ENCODE measurements at regions not wholly inside any gene's neighbourhood (a gene's known extent, or its start where the extent isn't known, plus 50 kb on each side); places are given as distances from the start of the nearest gene placed in this dataset.

DNA sequence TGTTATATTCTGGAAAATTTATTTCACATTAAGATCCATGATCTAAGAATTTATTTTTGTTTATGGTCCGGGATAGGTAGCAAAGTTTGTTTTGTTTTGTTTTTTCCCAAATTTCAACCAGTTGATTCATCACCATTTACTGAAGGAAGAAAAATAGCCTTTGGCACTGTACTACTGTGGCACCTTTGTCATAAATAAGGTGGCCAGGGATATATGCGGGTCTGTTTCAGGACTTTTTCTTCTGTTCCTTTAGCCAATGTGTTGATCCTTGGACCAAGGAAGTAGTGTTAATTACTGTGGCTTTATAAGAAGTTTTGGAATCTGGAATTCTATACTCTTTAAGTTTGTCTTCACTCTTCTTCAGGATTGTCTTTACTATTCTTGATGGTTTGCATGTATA is 171.7 kb downstream of the FAXC start:
- CTCF ChIA-PET = no interaction called here
- TF ChIP-seq, protein P1, sequence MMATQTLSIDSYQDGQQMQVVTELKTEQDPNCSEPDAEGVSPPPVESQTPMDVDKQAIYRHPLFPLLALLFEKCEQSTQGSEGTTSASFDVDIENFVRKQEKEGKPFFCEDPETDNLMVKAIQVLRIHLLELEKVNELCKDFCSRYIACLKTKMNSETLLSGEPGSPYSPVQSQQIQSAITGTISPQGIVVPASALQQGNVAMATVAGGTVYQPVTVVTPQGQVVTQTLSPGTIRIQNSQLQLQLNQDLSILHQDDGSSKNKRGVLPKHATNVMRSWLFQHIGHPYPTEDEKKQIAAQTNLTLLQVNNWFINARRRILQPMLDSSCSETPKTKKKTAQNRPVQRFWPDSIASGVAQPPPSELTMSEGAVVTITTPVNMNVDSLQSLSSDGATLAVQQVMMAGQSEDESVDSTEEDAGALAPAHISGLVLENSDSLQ (IDR thresholded peaks at IDR 0.05) = no peak
- TF ChIP-seq ZNF384 (IDR thresholded peaks at IDR 0.05) (no peak), ELF4 (IDR thresholded peaks at IDR 0.05) (no peak), FOXM1 (IDR thresholded peaks at IDR 0.05; ENCODE audit: borderline replicate concordance) (no peak), FOXK2 (IDR thresholded peaks at IDR 0.05) (no peak), LEF1 (IDR thresholded peaks at IDR 0.05; ENCODE audit: borderline replicate concordance) (no peak), BHLHE40 (IDR thresholded peaks at IDR 0.05; ENCODE audit: borderline replicate concordance) (no peak), NFRKB (IDR thresholded peaks at IDR 0.05) (no peak), SP1 (IDR thresholded peaks at IDR 0.05) (no peak), TARDBP (IDR thresholded peaks at IDR 0.05) (no peak), HDGF (IDR thresholded peaks at IDR 0.05; ENCODE audit: borderline replicate concordance) (no peak), ARNT (IDR thresholded peaks at IDR 0.05) (no peak), L3MBTL2 (conservative IDR thresholded peaks at IDR 0.05) (no peak), SUZ12 (IDR thresholded peaks at IDR 0.05) (no peak)
- POLR2A ChIA-PET = no interaction called here
- no peak for DNase-seq (ENCODE audit: extremely low spot score)

- ChIA-PET CTCF (no interaction called here), POLR2A (no interaction called here)
- TF ChIP-seq ZNF384 (IDR thresholded peaks at IDR 0.05) (no peak), CTBP1 (IDR thresholded peaks at IDR 0.05; ENCODE audit: borderline replicate concordance) (no peak), BHLHE40 (IDR thresholded peaks at IDR 0.05; ENCODE audit: borderline replicate concordance) (no peak), SP1 (IDR thresholded peaks at IDR 0.05) (no peak), LEF1 (IDR thresholded peaks at IDR 0.05; ENCODE audit: borderline replicate concordance) (no peak), ELF4 (IDR thresholded peaks at IDR 0.05) (no peak), SUZ12 (IDR thresholded peaks at IDR 0.05) (no peak), FOXM1 (IDR thresholded peaks at IDR 0.05; ENCODE audit: borderline replicate concordance) (no peak)
- DNase-seq (ENCODE audit: extremely low spot score) = no peak
Observed at GRCh38 chr6:99165838-99166237, 183.6 kb downstream of the FAXC start.

- TF ChIP-seq FOXK2 (IDR thresholded peaks at IDR 0.05) (no peak), NFRKB (IDR thresholded peaks at IDR 0.05) (no peak), HDGF (IDR thresholded peaks at IDR 0.05; ENCODE audit: borderline replicate concordance) (no peak)
- TF ChIP-seq, protein P1 (IDR thresholded peaks at IDR 0.05) = 0 out of 2 replicates have a peak, but pooled peaks have one; percentile 22
- POLR2A ChIA-PET = no interaction called here
- no peak for DNase-seq (ENCODE audit: extremely low spot score)
- CTCF ChIA-PET = interaction anchor here (0.6 to 3.5 kb wide), 5 partner anchors 9 to 1678 kb away, joined by 3 to 24 read pairs (median 4); no protein-coding TSS in a partner anchor
Observed at GRCh38 chr6:99152347-99152643, 197.2 kb downstream of the FAXC start.

- TF ChIP-seq FOXM1 (IDR thresholded peaks at IDR 0.05; ENCODE audit: borderline replicate concordance) = no peak
- no peak for TF ChIP-seq FOXK2 (IDR thresholded peaks at IDR 0.05)
- no peak for TF ChIP-seq LEF1 (IDR thresholded peaks at IDR 0.05; ENCODE audit: borderline replicate concordance)
- TF ChIP-seq SUZ12 (IDR thresholded peaks at IDR 0.05) = no peak
- TF ChIP-seq SP1 (IDR thresholded peaks at IDR 0.05) = no peak
- ChIA-PET POLR2A (no interaction called here), CTCF (interaction anchor here (0.6 to 3.5 kb wide), 5 partner anchors 9 to 1677 kb away, joined by 3 to 24 read pairs (median 4); no protein-coding TSS in a partner anchor)
- peak; percentile 67 for DNase-seq (ENCODE audit: extremely low spot score)
Observed at GRCh38 chr6:99151634-99152346, 197.7 kb downstream of the FAXC start.

- CTCF ChIA-PET = no interaction called here
Observed at GRCh38 chr6:99148761-99149160, 200.7 kb downstream of the FAXC start.

GRCh38 chr6:99148111-99148510 is 200.4 kb upstream of the FBXL4 start:
- DNase-seq (ENCODE audit: extremely low spot score) = no peak
- ChIA-PET CTCF (interaction anchor here (0.7 kb wide), 1 partner anchor 793 kb away, joined by 3 read pairs; no protein-coding TSS in a partner anchor), POLR2A (no interaction called here)
- TF ChIP-seq BHLHE40 (IDR thresholded peaks at IDR 0.05; ENCODE audit: borderline replicate concordance) = no peak
- TF ChIP-seq LEF1 (IDR thresholded peaks at IDR 0.05; ENCODE audit: borderline replicate concordance) = no peak
- no peak for TF ChIP-seq ARNT (IDR thresholded peaks at IDR 0.05)
- TF ChIP-seq SUZ12 (IDR thresholded peaks at IDR 0.05) = no peak
- no peak for TF ChIP-seq ELF4 (IDR thresholded peaks at IDR 0.05)
- no peak for TF ChIP-seq TARDBP (IDR thresholded peaks at IDR 0.05)
- no peak for TF ChIP-seq FOXK2 (IDR thresholded peaks at IDR 0.05)
- no peak for TF ChIP-seq FOXM1 (IDR thresholded peaks at IDR 0.05; ENCODE audit: borderline replicate concordance)
- TF ChIP-seq L3MBTL2 (conservative IDR thresholded peaks at IDR 0.05) = no peak
- TF ChIP-seq, protein P1 (IDR thresholded peaks at IDR 0.05) = no peak
- TF ChIP-seq CTBP1 (IDR thresholded peaks at IDR 0.05; ENCODE audit: borderline replicate concordance) = no peak
- TF ChIP-seq SP1 (IDR thresholded peaks at IDR 0.05) = no peak
- TF ChIP-seq NFRKB (IDR thresholded peaks at IDR 0.05) = no peak
- TF ChIP-seq ZNF384 (IDR thresholded peaks at IDR 0.05) = no peak
- TF ChIP-seq HDGF (IDR thresholded peaks at IDR 0.05; ENCODE audit: borderline replicate concordance) = no peak
- no peak for TF ChIP-seq FOXA1 (IDR thresholded peaks at IDR 0.05)

More at GRCh38 chr6:99148761-99149160, 200.7 kb downstream of the FAXC start:
- no peak for TF ChIP-seq SUZ12 (IDR thresholded peaks at IDR 0.05)
- POLR2A ChIA-PET = no interaction called here
- no peak for DNase-seq (ENCODE audit: extremely low spot score)

GRCh38 chr6:99147206-99147605 is 199.5 kb upstream of the FBXL4 start:
- no peak for TF ChIP-seq LEF1 (IDR thresholded peaks at IDR 0.05; ENCODE audit: borderline replicate concordance)
- TF ChIP-seq FOXM1 (IDR thresholded peaks at IDR 0.05; ENCODE audit: borderline replicate concordance) = no peak
- no peak for TF ChIP-seq BHLHE40 (IDR thresholded peaks at IDR 0.05; ENCODE audit: borderline replicate concordance)
- TF ChIP-seq FOXK2 (IDR thresholded peaks at IDR 0.05) = no peak
- no peak for TF ChIP-seq NFRKB (IDR thresholded peaks at IDR 0.05)
- no peak for TF ChIP-seq L3MBTL2 (conservative IDR thresholded peaks at IDR 0.05)
- TF ChIP-seq ELF4 (IDR thresholded peaks at IDR 0.05) = no peak
- TF ChIP-seq CTBP1 (IDR thresholded peaks at IDR 0.05; ENCODE audit: borderline replicate concordance) = no peak
- TF ChIP-seq TARDBP (IDR thresholded peaks at IDR 0.05) = no peak
- no peak for TF ChIP-seq SP1 (IDR thresholded peaks at IDR 0.05)
- no peak for TF ChIP-seq SUZ12 (IDR thresholded peaks at IDR 0.05)
- TF ChIP-seq, protein P1 (IDR thresholded peaks at IDR 0.05) = no peak
- no peak for TF ChIP-seq HDGF (IDR thresholded peaks at IDR 0.05; ENCODE audit: borderline replicate concordance)
- TF ChIP-seq FOXA1 (IDR thresholded peaks at IDR 0.05) = no peak
- no peak for TF ChIP-seq ZNF384 (IDR thresholded peaks at IDR 0.05)
- TF ChIP-seq ARNT (IDR thresholded peaks at IDR 0.05) = no peak
- no peak for DNase-seq (ENCODE audit: extremely low spot score)
- ChIA-PET CTCF (interaction anchor here (1.4 kb wide), 1 partner anchor 28 kb away, joined by 7 read pairs; no protein-coding TSS in a partner anchor), POLR2A (no interaction called here)
